SK-N-SH treated with all-trans-retinoic acid at 6 μM for 48 hours (cell line): ENCODE measurements at regions not wholly inside any gene's neighbourhood (a gene's known extent, or its start where the extent isn't known, plus 50 kb on each side); places are given as distances from the start of the nearest gene placed in this dataset.
A peak's percentile ranks its signal among the peaks of the same experiment; 100 is the strongest.

Source experiments
- ATAC-seq: fragments of 200-7000 bp; cut with Tn5 transposase; 3 replicates; pipeline ENCODE4 v1.9.1; 2020; ENCODE audit warnings: mild to moderate bottlenecking, moderate library complexity
- ARNTL ChIP-seq: fragments of 450-650 bp; formaldehyde crosslinking; IDR thresholded peaks from 2 replicates; pipeline ENCODE4 v1.5.0; 2020; ENCODE audit warnings: low read depth, mild to moderate bottlenecking, moderate library complexity, borderline replicate concordance
- BACH2 ChIP-seq: fragments of 250-450 bp; sonication (Bioruptor Pico); IDR thresholded peaks from 2 replicates; pipeline ENCODE4 v1.9.0; 2021; ENCODE audit warnings: mild to moderate bottlenecking, borderline replicate concordance
- CREB5 ChIP-seq: fragments of 250-450 bp; sonication (Bioruptor Pico); IDR thresholded peaks from 2 replicates; pipeline ENCODE4 v1.5.1; 2020; ENCODE audit warnings: low read depth, mild to moderate bottlenecking, moderate library complexity
- CSDC2 ChIP-seq: fragments of 250-450 bp; sonication (Bioruptor Pico); IDR thresholded peaks from 2 replicates; pipeline ENCODE4 v1.5.0; 2020; ENCODE audit warnings: mild to moderate bottlenecking, moderate library complexity
- CSRNP3 ChIP-seq: fragments of 250-450 bp; sonication (Bioruptor Pico); IDR thresholded peaks from 2 replicates; pipeline ENCODE4 v1.5.1; 2021; ENCODE audit warnings: mild to moderate bottlenecking, moderate library complexity
- ESRRG ChIP-seq: fragments of 250-450 bp; sonication (Bioruptor Pico); IDR thresholded peaks from 2 replicates; pipeline ENCODE4 v1.6.1; 2021; ENCODE audit warnings: mild to moderate bottlenecking
- GLIS3 ChIP-seq: fragments of 250-450 bp; sonication (Bioruptor Pico); IDR thresholded peaks from 2 replicates; pipeline ENCODE4 v1.5.0; 2020; ENCODE audit warnings: mild to moderate bottlenecking, moderate library complexity
- ISL1 ChIP-seq: fragments of 250-450 bp; sonication (Bioruptor Pico); IDR thresholded peaks from 2 replicates; pipeline ENCODE4 v2.1.2; 2022; ENCODE audit warnings: mild to moderate bottlenecking, moderate library complexity
- POU6F1 ChIP-seq: fragments of 250-450 bp; sonication (Bioruptor Pico); IDR thresholded peaks from 2 replicates; pipeline ENCODE4 v1.8.0; 2021; ENCODE audit warnings: low read depth, mild to moderate bottlenecking, moderate library complexity, borderline replicate concordance
- SNAI2 ChIP-seq: fragments of 250-450 bp; sonication (Bioruptor Pico); IDR thresholded peaks from 2 replicates; pipeline ENCODE4 v1.5.0; 2020; ENCODE audit warnings: mild to moderate bottlenecking, moderate library complexity
- TCF4 ChIP-seq: fragments of 250-450 bp; sonication (Bioruptor Pico); IDR thresholded peaks from 2 replicates; pipeline ENCODE4 v1.8.0; 2021; ENCODE audit warnings: mild to moderate bottlenecking, moderate library complexity, borderline replicate concordance
- TOX ChIP-seq: fragments of 250-450 bp; sonication (Bioruptor Pico); IDR thresholded peaks from 2 replicates; pipeline ENCODE4 v1.8.0; 2021; ENCODE audit warnings: mild to moderate bottlenecking, moderate library complexity, borderline replicate concordance
- ZC3H10 ChIP-seq: fragments of 250-450 bp; sonication (Bioruptor Pico); IDR thresholded peaks from 2 replicates; pipeline ENCODE4 v1.5.1; 2021; ENCODE audit warnings: mild to moderate bottlenecking, moderate library complexity
- ZFP3 ChIP-seq: fragments of 250-450 bp; sonication (Bioruptor Pico); IDR thresholded peaks from 2 replicates; pipeline ENCODE4 v1.5.0; 2020; ENCODE audit warnings: mild to moderate bottlenecking, moderate library complexity
- ZFP30 ChIP-seq: fragments of 450-650 bp; formaldehyde crosslinking; IDR thresholded peaks from 2 replicates; pipeline ENCODE4 v1.5.0; 2022; ENCODE audit warnings: mild to moderate bottlenecking, moderate library complexity
- ZNF565 ChIP-seq: fragments of 450-650 bp; formaldehyde crosslinking; conservative IDR thresholded peaks from 2 replicates; pipeline ENCODE4 v1.5.0; 2020; ENCODE audit warnings: low read depth, mild to moderate bottlenecking, moderate library complexity
- ZNF70 ChIP-seq: fragments of 450-650 bp; formaldehyde crosslinking; IDR thresholded peaks from 2 replicates; pipeline ENCODE4 v1.5.0; 2020; ENCODE audit warnings: mild to moderate bottlenecking, moderate library complexity
- ZNF8 ChIP-seq: fragments of 450-650 bp; formaldehyde crosslinking; IDR thresholded peaks from 2 replicates; pipeline ENCODE4 v1.5.0; 2020; ENCODE audit warnings: mild to moderate bottlenecking, moderate library complexity
- TF ChIP-seq, protein P1 (sequence below): fragments of 250-450 bp; sonication (Bioruptor Pico); IDR thresholded peaks from 2 replicates; pipeline ENCODE4 v1.8.0; 2020; ENCODE audit warnings: mild to moderate bottlenecking, moderate library complexity, borderline replicate concordance
- TF ChIP-seq, protein P2 (sequence below): fragments of 250-450 bp; sonication (Bioruptor Pico); IDR thresholded peaks from 2 replicates; pipeline ENCODE4 v1.5.0; 2020; ENCODE audit warnings: mild to moderate bottlenecking, moderate library complexity

GRCh38 chr1:209218981-209219380, 364.5 kb upstream of the CAMK1G start:
- peak; percentile 32; the same call in 2 of the 3 replicates for ATAC-seq
- no peak for TF ChIP-seq GLIS3 (CRISPR knock-in tag)
- TF ChIP-seq ZNF8 (CRISPR knock-in tag): no peak
- TF ChIP-seq ESRRG: no peak
- no peak for TF ChIP-seq CSRNP3 (CRISPR knock-in tag)
- no peak for TF ChIP-seq ZC3H10
- no peak for TF ChIP-seq TOX (CRISPR knock-in tag)
- TF ChIP-seq, protein P1, sequence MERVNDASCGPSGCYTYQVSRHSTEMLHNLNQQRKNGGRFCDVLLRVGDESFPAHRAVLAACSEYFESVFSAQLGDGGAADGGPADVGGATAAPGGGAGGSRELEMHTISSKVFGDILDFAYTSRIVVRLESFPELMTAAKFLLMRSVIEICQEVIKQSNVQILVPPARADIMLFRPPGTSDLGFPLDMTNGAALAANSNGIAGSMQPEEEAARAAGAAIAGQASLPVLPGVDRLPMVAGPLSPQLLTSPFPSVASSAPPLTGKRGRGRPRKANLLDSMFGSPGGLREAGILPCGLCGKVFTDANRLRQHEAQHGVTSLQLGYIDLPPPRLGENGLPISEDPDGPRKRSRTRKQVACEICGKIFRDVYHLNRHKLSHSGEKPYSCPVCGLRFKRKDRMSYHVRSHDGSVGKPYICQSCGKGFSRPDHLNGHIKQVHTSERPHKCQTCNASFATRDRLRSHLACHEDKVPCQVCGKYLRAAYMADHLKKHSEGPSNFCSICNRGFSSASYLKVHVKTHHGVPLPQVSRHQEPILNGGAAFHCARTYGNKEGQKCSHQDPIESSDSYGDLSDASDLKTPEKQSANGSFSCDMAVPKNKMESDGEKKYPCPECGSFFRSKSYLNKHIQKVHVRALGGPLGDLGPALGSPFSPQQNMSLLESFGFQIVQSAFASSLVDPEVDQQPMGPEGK (CRISPR knock-in tag): no peak
- no peak for TF ChIP-seq TCF4 (CRISPR knock-in tag)
- no peak for TF ChIP-seq CREB5
- no peak for TF ChIP-seq ZFP30 (CRISPR knock-in tag)
- TF ChIP-seq, protein P2, sequence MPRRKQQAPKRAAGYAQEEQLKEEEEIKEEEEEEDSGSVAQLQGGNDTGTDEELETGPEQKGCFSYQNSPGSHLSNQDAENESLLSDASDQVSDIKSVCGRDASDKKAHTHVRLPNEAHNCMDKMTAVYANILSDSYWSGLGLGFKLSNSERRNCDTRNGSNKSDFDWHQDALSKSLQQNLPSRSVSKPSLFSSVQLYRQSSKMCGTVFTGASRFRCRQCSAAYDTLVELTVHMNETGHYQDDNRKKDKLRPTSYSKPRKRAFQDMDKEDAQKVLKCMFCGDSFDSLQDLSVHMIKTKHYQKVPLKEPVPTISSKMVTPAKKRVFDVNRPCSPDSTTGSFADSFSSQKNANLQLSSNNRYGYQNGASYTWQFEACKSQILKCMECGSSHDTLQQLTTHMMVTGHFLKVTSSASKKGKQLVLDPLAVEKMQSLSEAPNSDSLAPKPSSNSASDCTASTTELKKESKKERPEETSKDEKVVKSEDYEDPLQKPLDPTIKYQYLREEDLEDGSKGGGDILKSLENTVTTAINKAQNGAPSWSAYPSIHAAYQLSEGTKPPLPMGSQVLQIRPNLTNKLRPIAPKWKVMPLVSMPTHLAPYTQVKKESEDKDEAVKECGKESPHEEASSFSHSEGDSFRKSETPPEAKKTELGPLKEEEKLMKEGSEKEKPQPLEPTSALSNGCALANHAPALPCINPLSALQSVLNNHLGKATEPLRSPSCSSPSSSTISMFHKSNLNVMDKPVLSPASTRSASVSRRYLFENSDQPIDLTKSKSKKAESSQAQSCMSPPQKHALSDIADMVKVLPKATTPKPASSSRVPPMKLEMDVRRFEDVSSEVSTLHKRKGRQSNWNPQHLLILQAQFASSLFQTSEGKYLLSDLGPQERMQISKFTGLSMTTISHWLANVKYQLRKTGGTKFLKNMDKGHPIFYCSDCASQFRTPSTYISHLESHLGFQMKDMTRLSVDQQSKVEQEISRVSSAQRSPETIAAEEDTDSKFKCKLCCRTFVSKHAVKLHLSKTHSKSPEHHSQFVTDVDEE (CRISPR knock-in tag): no peak
- no peak for TF ChIP-seq ZFP3 (CRISPR knock-in tag)
- no peak for TF ChIP-seq POU6F1 (CRISPR knock-in tag)
- TF ChIP-seq ISL1 (CRISPR knock-in tag): no peak
- TF ChIP-seq CSDC2 (CRISPR knock-in tag): no peak
- no peak for TF ChIP-seq SNAI2 (CRISPR knock-in tag)
- no peak for TF ChIP-seq ARNTL (CRISPR knock-in tag)

DNA sequence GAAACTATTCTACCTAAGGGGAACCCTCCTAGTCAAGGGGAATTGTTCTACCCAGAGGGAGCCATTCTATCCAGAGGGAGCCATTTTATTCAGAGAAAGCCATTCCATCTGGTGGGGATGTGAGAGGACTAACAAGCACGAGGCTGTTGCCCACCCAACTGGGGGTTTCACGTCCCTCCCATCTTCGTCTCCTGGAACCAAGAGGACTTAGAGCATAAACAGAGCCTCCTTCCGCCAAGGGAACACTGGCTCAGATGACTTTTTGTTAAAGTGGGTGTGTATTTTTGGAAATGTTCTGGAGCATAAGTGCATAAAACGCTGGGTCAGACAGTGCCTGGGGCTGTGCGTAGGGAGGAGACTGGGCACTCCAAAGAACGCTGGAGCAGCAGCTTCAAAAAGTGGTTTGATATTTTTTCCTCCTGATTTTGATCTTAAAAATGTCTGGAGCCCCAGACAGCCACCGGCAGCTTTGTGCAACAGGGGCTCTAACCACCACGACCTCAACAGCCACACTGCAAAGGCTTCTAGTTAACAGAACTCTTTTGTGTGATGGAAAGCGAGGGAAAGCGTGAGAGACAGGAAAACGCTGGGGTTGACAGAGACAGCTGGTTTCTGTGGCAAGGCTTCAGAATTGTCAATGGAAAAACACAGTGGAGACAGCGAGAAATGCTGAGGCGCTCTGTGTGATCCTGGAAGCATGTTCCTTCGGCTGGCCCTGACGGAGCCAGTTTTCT, 363.6 kb upstream of the CAMK1G start:
- no peak for TF ChIP-seq ZNF70 (CRISPR knock-in tag)
- TF ChIP-seq ESRRG: no peak
- no peak for TF ChIP-seq ISL1 (CRISPR knock-in tag)
- TF ChIP-seq ZNF8 (CRISPR knock-in tag): no peak
- no peak; the same call in 2 of the 3 replicates for ATAC-seq

DNA sequence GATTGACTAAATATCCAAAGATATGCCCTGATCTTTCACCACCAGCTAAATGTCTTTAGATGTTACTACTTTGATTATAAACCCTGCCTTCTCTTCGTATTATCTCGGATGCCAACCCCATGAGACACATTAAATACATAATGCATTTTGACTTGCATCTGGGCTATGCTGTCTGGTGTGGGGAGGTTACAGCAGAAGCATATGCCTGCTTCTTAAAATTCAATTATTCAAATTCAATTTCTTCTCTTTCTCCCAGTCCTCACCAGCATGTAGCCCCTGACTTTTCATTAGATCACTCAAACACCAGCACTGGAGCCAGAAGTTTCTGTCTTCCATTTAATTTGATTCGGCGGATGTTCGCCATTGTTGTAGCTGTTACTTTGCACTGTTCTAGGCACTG, 360.7 kb upstream of the CAMK1G start:
- peak; percentile 77 for ATAC-seq
- TF ChIP-seq ZFP30 (CRISPR knock-in tag) (no peak), ZC3H10 (no peak), ZFP3 (CRISPR knock-in tag) (0 out of 2 replicates have a peak, but pooled peaks have one; percentile 18), TCF4 (CRISPR knock-in tag) (peak; percentile 90), SNAI2 (CRISPR knock-in tag) (no peak), ISL1 (CRISPR knock-in tag) (no peak), ZNF70 (CRISPR knock-in tag) (peak; percentile 62), ZNF8 (CRISPR knock-in tag) (peak; percentile 25; the same call in 1 of the 2 replicates), BACH2 (CRISPR knock-in tag) (no peak), ZNF565 (CRISPR knock-in tag) (no peak), CREB5 (no peak)
- TF ChIP-seq, protein P1 (CRISPR knock-in tag): no peak
- TF ChIP-seq, protein P2 (CRISPR knock-in tag): peak; percentile 85
